SKM-1 treated with dmso at 0.1 percent for 144 hours (cell line): ENCODE measurements at regions not wholly inside any gene's neighbourhood (a gene's known extent, or its start where the extent isn't known, plus 50 kb on each side); places are given as distances from the start of the nearest gene placed in this dataset.
"Not testable (repeated sequence)": the region's sequence is repeated elsewhere in the genome, so short reads cannot be mapped to it uniquely, and the experiment has no call there.

ENCODE experiments used
- DNase-seq: peaks from one replicate; lab custom pipeline; 2025; ENCODE audit not compliant: unreplicated experiment; lab: John Stamatoyannopoulos, UW

GRCh38 chr6:137654365-137654981 lies 160.3 kb upstream of the OLIG3 start:
- no peak for DNase-seq

- DNase-seq = no peak
These were observed 161.1 kb upstream of the OLIG3 start for GRCh38 chr6:137655291-137655690.

GRCh38 chr6:137656735-137657134 lies 162.5 kb upstream of the OLIG3 start:
- no peak for DNase-seq

- no peak for DNase-seq
These were observed 163.2 kb upstream of the OLIG3 start for GRCh38 chr6:137657351-137657911.

GRCh38 chr6:137658287-137658686 lies 164.1 kb upstream of the OLIG3 start:
- no peak for DNase-seq

DNA sequence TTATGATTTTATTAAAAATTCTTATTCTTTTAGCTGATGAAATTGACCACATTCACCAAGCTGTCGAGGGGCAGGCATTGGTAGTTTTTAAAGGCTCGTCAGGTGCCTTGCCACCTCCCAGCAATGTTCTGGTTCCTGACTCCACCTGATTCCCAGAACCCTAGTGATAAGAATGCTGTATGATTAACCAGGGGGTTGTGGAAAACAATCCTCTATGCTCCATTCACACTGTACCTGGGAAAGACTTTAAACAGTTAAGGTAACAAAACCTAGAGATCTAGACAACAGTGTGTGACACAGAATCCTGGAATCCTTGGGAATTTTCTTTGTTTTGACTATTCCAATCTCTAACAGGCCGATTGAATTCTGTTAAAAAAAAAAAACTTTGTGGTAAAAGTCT lies 165.7 kb upstream of the OLIG3 start:
- no peak for DNase-seq

DNA sequence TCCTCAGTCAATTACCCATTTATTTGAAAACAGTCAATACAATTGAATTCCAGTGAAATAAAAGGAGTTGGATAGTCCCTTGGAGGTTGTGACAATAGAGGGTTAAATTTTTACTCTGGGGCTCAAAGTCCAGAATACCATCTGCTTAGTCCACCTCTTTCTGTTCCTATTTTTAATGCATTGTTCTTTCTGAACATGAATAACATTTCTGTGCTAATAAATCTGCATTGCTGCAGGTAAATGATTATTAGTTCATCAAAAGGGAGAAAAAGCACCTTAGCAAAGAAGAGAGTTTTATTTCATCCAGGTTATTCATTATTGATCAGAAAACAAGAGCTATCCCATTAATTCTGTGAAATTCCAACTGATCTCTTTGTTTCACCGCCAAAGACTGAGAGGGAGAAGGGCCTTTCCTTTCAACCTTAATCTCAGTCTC lies 166.1 kb upstream of the OLIG3 start:
- no peak for DNase-seq

DNA sequence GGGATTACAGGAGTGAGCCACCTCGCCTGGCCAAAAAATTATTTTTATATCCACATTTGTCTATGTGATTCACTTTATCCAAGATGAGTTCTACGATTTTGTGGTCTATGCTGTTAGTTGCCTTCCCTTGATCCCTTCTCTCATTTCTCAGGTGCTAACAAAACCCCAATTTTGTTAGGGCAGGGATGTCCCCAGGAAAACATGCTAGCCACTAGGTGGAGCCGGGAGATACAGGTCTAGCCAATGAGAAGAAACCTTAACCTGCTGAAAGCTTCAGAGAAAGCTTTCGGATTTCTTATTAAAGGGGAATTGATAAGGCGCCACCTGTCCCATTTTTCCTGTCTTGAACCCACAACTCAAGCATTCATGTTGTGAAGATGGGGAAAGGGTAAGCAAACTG lies 167.4 kb upstream of the OLIG3 start:
- peak; percentile 34 for DNase-seq

DNA sequence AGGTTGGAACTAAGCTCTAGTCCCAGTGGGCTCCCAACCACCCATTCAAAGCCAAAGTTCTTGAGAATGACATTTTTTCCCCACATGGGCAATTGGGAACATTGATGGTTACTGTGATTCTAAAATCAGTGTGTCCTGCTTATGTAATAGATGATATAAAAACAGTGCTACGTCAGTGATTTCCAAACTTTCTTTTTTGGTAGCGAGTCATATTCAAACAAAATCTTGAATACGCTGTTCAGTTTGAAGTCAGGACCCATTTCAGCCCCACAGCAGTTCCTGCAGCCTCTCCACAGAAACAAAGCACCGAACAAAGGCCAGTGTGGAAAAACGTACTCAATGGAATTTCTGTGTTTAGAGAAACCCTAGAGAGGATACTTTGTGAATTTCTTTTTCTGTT lies 170.0 kb upstream of the OLIG3 start:
- DNase-seq = no peak

DNA sequence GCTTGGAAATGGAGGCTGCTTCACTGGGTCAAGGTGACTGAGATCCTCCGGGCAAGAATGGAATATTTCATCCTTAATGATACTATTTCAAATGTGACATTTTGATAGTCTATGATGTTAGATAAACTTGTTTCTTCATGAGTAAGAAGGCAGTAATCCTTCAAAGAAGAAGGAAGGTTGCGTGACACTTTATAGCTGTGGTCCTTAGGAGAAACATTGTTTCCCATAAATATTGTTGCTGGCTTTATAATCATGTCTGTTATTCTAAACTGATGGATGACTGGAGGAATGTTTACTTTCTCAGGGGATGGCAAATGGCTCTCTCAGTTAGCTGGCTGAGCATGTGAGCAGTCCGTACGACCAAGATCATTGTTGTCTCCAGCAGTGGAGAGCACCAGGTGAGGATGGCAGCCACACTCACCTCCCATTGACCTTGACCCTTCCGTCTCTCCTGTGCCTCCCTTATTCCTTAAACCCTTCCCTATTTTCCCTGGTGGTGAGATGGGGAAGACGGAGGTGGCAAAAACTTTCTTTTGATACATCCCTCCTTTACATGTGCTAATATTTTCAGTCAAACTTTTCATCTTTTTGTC lies 171.2 kb upstream of the OLIG3 start:
- no peak for DNase-seq

DNA sequence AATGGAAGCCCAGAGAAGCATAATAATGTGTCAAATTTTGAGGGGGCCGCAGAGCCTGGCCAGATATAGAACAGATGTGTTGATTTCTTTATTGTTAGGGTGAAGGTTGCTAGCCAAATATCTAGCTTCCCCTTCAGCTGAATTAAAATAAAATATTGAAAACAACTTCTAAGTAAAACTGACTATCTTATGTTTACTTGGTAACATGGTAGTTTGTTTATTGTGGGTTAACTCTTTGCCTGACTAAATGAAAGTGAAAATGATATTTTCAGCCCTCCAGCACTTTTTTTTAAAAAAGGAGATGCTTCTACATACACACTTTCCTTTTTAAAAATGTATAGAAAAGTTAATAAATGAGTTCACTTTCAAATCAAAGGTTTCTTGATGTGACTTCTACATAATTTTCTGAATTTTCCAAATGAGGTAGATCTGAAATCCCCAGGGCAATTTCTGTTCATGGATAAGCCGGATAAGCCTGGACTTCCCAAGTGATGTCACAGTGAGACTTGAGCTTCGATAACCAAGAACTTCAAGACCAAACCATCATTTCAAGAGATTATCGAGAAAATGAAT lies 172.1 kb upstream of the OLIG3 start:
- no peak for DNase-seq

- DNase-seq = no peak
These were observed 179.4 kb upstream of the OLIG3 start for GRCh38 chr6:137673603-137674002.

GRCh38 chr6:137676888-137677287 lies 182.7 kb upstream of the OLIG3 start:
- DNase-seq = no peak

GRCh38 chr6:137677709-137678108 lies 183.5 kb upstream of the OLIG3 start:
- DNase-seq = peak; percentile 57

DNA sequence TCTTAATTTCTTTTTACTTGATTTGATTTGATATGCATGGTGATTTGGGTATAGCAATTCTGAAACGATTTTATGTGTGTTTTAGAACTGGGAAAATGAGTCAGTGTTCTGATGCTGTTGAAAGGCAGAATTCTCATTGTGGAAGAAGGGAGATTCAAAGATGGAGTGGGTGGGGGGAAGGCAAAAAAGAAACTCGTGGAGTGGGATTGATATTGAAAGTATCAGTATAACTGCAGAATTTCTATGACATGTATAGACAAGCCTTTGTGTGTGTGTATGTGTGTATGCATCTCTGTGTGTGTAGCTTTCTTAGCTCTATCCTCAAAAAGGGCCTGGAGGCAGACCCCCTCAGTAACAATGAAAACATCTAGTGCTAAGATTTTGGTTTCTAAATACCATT lies 184.3 kb upstream of the OLIG3 start:
- DNase-seq = no peak

- no peak for DNase-seq
These were observed 186.2 kb upstream of the TNFAIP3 start for GRCh38 chr6:137680705-137681346.

DNA sequence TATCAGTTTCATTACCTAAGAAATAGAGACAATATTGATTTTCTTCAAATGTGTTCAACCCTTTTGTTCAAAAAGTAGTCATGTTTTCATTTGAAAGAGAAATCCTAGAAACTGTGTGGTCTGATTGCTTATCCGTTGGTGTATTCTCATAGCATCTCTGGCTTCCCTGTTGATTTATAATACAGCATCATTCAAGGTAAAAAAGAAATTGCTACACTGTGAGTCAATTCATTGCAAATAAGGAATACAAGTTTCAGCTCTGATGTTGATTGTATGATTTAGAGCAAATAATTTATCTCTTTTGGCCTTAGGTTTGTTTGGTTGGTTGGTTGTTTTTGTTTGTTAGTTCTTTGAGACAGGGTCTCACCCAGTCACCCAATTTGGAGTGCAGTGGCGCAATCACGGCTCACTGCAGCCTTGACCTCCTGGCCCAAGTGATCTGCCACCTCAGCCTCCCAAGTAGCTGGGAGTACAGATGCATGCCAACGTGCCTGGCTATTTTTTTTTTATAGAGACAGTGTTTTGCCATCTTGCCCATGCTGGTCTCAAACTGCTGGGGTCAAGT lies 185.5 kb upstream of the TNFAIP3 start:
- DNase-seq = no peak

DNA sequence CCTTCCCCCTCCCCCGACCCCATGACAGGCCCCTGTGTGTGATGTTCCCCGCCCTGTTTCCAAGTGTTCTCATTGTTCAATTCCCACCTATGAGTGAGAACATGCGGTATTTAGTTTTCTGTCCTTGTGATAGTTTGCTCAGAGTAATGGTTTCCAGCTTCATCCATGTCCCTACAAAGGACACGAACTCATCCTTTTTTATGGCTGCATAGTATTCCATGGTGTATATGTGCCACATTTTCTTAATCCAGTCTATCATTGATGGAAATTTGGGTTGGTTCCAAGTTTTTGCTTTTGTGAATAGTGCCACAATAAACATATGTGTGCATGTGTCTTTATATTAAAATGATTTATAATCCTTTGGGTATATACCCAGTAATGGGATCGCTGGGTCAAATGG lies 184.4 kb upstream of the TNFAIP3 start:
- not testable (repeated sequence) for DNase-seq

DNA sequence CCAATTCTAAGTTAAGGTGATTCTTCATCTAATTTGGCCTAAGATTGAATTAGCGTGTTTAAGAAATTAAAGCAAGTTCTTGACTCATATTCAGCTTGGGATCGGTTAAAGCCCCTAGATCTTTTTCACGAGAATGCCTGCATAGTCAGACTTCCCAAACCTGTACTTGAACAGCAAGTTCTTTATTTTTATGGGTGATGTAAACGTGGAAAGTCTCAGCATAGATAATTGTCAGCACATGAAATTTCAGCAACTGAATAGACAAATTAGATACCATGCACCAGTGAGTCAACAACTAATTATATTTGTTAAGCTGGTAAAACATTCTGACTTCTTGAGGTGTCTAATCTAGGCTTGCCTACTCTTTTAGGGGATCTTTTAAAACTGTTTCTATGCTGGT lies 183.1 kb upstream of the TNFAIP3 start:
- DNase-seq = no peak

GRCh38 chr6:137685798-137686375 lies 181.2 kb upstream of the TNFAIP3 start:
- no peak for DNase-seq

DNA sequence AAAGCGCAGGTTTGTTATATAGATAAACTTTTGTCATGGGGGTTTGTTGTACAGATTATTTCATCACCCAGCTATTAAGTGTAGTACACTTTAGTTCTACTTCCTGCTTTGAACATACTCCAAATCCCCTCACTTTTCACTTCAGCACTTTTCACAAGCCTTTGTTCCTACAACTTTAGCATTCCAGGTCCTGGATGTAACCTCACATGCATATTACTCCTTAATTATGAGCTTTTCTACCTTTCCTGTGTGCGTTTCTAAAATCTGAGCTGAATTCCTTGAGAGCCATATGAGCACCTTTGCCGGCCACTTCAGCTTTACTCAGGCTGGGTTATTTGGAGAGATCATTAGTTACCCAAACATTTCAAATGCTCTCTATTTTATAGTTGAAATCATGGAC lies 179.2 kb upstream of the TNFAIP3 start:
- no peak for DNase-seq
